Fibroblast of peridontal ligament (primary cell): ENCODE measurements at regions not wholly inside any gene's neighbourhood (a gene's known extent, or its start where the extent isn't known, plus 50 kb on each side); places are given as distances from the start of the nearest gene placed in this dataset.
A peak's percentile ranks its signal among the peaks of the same experiment; 100 is the strongest.
"Not testable (repeated sequence)": the region's sequence is repeated elsewhere in the genome, so short reads cannot be mapped to it uniquely, and the experiment has no call there.

Experiments used
- DNase-seq: peaks from one replicate; pipeline ENCODE4 v3.0.0-alpha.2; 2010; ENCODE audit errors: extremely low read depth

DNA sequence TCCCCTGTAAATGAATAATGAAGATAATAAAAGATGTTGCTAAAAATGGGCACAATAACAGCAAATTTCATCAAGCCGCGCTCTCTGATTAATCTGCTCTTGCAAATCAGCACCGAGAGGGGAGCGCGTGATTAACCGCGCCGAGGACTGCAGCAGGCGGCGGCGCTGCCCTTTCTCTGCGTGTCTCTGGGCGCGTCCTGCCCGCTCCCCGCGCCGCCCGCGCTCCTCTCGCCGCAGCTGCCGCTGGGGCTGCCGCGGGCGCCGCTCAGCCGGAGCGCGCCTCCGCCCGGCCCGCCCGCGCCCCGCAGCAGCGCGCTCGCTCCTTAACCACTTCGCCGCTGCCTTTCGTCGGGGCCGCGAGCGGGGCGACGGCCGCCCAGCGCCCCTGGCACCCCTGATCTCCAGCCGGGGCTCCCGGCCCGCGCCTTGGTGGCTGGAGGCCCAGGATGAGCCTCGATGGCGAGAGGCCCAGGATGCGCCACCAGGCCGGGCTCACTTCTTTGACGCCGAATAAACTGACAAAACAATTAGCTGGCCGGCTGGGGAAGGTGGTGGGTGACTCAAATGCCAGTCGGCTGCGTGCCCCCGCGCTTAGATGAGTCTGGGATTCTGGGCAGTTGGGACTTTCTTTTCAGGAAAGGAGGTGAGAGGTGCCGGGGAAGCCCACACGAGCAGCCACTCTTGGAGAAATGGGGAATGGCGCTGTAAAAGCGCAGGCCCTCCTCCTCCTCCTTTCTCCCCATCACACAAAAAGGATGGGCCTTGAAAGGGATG, 221.4 kb upstream of the PKN2 start:
- DNase-seq = peak; percentile 21

DNA sequence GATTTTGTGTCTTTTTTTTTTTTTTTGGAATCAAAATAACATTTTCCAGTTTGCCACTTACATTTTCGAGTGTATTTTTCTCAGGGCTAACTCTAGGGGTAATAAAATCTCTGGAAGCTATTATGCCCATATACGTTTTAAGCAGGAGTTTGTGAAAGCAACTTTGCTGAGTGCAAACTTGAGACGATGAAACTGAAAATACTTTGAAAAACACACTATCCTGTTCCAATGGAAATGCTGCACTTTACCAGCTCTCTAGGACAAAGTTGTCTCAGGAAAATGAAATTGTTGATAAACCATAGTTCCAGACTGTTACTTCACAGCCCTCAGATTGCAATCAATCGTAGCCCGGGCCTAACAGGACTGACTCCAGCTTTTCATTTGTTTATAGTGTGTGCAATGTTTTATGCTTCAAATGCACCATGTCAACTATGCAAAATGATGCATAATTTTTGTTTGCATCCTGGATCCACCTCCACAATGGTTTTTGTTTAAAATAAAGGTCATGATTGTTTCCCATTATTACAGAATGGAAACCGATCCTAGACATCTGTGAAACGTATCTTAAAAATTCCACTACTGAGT, 220.6 kb upstream of the PKN2 start:
- DNase-seq = peak; percentile 1

DNA sequence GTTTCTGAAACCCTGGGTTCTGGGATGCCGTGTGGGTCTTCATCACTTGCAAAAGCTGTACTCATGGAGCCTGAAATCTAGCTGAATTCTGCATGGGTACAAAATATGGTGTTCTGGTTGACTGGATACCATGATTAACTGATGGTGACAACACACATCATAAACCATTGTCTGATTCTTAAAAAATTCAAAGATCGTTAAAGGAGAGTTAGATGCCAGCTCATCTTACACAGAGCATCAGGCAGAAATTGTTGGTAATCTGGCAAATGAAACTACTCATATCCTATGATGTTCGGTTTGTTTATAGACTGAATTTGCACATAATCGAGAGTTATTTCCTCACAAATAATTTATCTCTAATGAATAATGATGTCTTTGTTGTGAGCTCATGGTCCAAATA, 218.1 kb upstream of the PKN2 start:
- DNase-seq = no peak

DNA sequence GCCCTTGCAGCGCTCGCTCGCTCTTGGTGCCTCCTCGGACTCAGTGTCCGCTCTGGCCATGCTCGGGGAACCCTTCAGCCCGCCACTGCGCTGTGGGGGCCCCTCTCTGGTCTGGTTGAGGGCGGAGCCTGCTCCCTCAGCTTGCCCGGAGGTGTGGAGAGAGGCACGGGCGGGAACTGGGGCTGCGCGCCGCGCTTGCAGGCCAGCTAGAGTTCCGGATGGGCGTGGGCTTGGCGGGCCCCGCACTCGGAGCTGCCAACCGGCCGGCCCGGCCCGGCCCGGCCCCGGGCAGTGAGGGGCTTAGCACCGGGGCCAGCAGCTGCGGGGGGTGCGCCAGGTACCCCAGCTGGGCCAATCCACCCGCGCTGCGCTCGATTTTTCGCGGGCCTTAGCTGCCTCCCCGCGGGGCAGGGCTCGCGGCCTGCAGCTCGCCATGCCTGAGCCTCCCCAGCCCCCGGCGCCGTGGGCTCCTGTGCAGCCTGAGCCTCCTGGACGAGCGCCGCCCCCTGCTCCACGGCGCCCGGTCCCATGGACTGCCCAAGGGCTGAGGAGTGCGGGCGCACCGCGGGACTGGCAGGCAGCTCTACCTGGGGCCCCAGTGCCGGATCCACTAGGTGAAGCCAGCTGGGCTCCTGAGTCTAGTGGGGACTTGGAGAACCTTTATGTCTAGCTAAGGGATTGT, 217.0 kb upstream of the PKN2 start:
- no peak for DNase-seq

DNA sequence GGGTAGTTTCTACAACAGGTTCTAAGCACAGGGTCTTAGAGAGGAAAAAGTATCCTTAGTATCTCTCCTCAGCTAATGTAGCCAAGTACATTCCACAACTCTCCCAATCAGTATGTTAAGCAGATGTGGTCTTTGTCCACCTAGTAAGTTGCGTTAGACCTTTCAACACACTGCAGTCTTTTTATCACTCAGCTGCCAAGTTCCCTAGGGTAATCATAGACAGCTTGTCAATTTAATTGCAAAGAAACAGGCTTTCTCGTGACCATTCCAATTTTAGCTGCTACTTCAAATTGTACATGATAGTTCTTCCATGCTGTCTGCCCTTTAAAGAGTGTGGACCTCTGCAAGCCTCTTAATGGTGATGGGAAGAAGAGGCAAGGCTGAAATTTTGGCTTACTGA, 211.8 kb upstream of the PKN2 start:
- no peak for DNase-seq

DNA sequence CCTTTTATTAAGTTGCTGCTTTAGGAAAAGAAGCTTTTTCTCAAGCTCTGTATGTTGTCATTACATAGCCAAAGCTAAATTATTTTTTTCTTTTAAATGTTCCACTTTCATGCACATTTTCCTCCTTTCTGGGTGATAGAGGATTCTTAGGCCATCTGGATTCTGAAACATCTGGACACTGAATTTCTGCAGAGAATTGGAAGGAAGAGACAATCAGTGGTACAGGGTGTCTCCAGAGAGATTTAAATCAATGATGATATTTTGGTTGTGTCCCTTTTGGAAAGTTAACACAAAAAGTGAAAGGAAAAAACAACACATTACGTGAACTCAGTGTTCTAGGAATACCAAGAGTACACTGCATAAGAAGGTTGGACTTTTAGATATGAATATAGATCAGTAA, 211.4 kb upstream of the PKN2 start:
- DNase-seq = no peak

DNA sequence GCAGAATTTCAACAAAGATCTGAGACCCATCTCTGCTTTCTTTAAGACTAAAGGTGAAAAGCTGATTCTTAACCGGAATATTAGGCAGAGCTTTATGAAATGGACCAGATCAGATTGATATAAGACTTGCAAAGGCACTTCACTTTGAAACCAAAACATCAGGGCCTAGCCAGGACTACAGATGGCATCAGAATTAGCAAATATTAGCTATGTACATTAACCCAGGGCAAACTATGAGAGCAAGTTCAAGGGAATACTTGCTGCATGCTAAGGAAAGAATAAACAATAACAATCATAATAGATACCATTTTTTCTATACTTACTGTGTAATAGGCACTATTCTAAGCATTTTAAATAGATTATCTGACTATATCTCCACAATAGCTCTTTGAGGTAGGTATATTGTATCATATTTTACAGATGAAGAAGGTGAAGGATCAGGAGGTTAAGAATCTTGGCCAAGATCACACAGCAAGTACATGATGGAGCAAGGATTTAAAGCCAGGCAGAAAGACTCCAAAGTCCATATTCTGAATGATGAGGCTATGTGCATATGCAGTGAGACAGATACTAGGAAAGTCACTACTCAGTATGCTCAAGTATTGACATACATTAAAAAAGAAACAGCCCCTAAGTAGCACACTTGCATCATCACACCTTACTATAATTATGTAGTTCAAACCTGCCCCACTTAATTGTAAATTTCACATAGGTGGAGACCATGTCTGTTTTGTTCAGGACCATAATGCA, 209.3 kb upstream of the PKN2 start:
- DNase-seq = no peak

DNA sequence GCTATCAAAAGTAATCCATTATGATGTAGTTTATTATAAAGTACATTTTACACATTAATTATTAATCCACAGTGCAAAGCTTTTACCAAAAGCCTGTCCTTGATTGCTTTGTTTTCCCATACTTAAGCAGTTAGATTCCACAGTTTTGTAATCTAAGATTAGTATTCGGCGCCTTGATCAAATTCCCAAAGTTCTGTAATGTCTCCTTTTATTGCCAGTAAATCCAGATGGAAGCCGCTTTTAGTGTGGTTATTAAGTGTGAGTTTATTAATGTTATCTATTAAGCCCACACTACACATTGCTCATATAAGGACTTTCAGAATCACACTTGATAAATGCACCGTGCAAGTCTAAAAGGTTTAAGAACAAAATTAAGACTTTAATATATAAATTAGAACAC, 199.2 kb upstream of the PKN2 start:
- DNase-seq = no peak

DNA sequence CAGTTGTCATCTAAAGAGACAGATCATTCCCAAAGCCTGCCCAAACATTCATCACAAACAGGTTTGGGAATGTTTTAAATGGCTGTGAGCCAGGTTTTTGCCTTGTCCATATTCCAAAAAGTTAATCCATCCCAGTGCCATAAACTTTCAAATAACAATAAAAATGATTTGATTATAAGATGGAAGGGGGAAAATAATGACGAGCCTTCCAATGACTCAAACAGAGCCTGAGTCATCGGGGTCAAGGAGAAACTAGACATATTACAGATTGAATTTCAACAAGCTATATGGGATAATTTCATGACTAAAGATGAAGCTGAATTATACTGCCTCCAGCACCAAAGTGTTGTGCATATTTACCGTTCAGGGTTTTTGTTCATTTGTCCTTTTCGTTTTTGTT, 195.8 kb upstream of the PKN2 start:
- no peak for DNase-seq

DNA sequence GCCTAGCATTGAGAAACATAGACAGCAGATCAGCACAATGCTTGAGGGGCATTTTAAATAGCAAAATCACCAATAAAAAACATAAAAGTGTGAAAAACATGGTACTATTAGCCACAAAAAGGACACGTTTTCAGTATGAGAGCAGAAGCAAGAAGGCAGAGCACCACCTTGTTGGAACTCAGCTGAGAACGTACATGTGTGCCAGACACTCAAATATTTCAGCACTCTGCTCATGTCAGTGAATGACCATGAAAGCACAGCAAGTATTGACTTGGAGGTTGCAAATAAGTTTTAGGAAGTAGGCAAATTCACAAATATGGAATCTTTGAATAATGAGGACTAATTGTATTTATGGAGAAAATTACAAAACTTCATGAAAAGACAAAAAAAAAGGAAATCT, 193.4 kb upstream of the PKN2 start:
- DNase-seq = no peak

DNA sequence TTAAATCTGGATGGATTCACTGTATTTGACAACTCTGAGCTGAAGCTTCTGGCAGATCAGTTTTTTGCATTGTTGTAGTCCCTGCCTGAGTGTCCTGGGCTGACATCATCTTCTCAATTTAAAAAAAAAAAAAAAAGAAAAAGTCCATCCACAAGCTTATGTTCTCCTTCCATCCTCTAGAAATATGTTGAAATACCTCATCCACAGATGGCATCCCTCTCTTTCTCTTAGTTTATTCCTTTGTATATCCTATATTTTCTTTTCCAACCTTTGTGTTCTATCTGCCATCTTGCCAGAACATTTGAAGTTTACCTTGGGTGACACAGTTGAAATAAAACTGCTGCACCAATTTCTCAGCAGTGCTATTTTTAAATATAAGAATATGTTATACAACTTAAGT, 184.4 kb upstream of the PKN2 start:
- no peak for DNase-seq

DNA sequence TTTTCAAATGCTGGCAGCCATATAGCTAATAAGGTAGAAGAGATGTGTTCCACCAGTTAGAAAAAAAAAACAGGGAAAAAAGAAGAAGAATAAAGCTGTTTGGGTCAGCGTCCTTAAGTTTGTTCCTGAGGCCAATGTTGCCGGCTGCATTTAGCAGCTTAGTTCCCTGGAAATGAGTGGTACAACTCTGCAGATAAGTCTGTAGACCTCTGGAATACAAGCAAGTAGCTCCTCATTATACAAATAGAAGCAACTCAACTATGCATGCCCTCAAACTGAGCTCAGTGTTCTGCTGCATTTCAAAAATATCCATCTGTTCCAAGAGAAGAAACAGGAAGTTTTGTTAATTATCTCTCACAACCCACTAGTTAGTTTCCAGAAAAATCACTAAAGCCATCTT, 181.2 kb upstream of the PKN2 start:
- DNase-seq = no peak

DNA sequence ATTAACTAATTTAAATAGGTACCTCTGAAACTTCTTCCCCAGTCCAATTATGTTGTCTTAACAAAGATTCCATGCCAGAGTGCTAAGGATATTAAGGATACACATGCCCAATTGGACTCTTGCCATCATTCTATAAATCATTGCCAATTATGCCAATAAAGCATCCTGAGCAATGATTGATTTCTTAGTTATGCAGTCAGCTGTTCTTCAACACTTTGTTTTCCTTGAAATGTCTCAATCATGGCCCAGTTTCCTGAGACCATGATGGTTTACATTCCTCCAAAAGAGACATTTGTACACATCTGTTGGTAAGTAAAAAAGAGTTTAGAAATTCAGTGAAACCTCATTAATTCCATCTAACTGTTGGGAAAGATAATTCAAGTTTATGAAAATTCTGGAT, 180.4 kb upstream of the PKN2 start:
- DNase-seq = no peak

DNA sequence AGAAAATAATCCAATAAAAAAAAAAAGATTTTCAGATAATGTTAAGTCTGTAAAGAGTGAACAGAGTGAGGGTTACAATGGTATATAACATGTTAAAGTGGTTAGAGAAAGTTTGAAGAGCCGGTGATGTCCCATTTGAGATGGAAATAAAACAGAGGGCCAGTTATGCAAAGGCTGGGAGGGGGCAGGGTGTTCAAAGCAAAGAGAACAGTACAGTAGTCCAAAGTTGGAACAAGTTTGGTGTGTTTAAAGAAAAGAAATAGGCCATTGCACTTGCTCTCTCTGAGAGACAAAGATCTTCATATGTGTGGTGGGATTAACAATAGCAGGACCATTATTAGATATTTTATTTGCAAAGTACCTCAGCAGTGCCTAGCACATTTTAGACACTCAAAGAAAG, 179.5 kb upstream of the PKN2 start:
- DNase-seq = no peak

DNA sequence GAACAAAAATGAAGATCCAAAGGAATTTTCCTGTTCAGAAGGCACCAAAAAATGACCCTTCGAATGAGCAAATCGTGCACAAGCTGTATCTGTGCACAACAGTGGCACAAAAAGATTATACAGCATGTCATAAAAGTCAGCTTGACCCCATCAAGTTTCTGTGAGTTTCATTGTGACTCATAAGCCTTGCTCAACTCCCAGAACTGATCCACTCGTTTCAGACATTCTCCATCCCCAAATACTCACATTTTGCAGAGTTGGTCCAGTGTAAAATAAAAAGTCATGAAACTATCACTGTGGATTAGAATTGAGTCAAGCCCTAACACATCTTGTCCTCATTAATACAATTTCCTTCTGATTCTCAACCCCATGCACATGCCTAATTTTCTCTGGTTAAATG, 174.7 kb upstream of the PKN2 start:
- DNase-seq = no peak

DNA sequence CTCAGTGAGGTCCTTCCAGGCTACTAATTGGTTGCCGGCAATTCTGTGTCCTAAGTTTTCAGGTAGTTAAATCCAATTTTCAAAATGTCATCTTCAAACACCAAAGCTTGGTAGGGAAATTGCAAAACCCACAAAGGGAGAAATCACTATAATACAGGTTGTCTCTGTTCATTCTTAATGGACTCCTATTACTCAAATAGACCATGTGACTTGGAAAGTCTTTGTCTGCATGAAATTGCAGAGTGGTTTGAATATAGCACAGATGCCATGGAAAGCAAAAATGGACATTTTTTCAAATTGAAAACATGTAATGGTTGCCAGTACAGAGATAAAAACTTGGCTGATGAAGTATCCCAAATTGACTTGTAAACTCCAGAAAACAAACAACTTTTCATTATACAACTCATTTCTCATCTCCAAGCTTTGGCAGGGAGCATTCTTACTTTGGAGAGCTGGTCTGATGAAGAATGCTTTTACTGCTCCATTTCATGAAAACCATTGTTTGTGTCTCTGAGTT, 169.5 kb upstream of the PKN2 start:
- no peak for DNase-seq

DNA sequence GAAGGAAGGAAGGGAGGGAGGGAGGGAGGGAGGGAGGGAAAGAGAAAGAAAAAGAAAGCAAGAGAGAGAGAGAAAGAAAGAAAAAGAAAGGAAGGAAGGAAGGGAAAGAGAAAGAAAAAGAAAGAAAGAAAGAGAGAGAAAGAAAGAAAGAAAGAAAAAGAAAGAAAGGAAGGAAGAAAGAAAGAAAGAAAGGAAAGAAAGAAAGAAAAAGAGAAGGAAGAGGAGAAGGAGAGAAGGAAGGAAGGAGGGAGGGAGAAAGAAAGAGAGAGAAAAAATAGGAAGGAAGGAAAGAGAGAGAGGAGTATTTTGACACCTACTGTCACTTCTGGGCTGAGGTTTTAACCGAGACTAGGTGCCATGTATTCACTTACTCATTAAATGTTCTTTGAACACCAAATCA, 166.6 kb upstream of the PKN2 start:
- not testable (repeated sequence) for DNase-seq

DNA sequence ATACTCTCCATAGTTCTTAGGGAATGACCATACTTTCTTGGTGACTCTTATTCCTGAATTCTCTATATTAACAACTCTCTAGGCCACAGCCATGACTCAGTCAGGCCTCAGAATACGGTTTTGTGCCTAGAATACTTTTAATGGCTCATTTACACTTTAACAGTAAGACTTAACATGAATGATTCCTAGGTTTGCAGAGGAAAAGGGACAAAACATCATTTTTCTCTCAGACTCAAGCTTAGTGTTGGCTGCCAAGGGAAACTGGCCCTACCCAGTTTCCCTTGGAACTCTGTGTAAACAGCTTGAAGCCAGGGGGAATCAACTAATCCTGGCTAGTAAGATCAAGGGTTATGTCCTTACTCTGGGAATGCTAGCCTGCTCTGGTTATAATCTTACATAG, 164.9 kb upstream of the PKN2 start:
- no peak for DNase-seq

DNA sequence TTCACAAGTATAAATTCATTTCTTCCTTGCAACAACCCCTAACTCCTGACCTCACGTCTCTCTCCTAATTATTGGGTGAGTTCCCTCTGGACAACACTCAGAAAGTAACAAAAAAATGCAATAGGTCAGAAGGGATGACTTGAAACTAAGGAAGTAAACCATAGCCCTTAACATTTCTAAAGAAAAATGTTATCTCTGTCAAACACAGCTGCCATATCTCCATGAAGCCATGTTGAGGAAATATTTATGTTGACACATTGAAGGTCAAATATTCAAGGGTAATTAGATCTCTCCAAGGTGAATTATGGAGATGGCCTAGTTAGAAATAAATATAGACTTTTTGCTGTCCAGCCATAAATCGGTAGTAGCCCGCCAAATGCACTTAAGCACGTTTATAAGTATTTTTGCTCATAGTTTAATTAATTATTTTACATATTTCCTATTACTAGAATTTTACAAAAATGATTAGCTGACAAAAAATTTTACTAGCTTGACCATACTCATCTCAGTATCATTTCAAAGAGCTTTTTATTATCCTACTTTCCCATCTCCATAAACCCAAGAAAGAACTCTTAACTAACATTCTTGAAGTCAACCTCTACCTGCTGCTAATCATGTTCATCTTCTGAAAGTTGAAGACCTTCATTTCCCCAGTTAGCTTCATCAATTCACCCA, 160.1 kb upstream of the PKN2 start:
- DNase-seq = no peak

DNA sequence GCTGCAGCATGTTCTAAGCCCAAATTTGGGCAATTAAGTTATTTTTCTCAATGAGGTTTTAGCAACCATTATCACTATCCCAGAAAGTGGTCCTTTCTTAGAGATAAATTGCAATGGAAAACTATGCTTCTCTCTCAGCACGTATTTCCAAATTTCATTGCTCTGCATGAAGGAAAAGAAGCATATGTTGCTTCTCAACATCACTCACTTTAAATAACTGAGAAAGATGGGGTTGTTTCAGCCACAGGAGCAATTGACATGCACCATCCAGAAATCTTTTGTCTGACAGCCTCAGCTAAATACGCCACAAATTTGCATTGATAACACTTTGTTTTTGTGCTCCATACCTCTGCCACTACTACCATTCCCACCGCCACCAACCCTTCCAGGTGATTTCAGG, 157.6 kb upstream of the PKN2 start:
- no peak for DNase-seq

DNA sequence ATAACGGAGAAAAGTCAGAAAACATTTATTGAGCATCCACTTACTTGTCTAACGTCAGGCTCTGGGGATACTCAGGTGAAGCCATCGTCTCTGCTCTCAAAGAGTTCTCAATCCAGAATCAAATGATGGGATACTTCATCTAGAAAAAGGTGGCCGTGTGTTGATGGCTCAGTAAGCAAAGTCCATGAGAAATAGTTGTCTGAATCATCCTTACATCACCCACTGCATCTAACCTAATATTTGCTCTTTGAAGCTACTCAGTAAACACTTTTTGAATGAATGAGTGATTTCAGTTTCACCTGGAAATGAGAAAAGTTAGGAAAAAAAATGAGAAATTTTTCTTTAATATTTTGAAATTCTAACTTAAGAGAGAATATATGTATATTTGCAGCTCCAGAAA, 155.3 kb upstream of the PKN2 start:
- DNase-seq = no peak

DNA sequence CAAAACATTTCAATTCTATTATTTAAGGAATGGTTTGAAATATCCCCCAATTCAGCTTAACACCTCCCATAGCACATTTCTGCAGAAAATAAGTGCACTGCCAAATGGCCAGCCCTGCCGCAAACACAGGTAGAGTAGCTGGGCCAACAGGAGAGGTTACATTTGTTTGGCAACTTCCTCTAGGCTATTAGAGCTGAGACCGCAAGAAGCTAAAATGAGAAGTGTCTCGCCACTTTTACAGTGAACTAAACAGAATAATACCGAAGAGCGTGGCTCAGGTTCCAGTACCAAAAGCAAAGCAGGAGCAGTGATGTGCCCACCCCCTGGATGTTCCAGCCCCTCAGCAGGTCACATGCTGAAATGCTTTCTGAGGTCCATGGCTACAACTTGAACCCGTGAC, 154.5 kb upstream of the PKN2 start:
- DNase-seq = no peak
